PC-9 (cell line): ENCODE measurements at regions not wholly inside any gene's neighbourhood (a gene's known extent, or its start where the extent isn't known, plus 50 kb on each side); places are given as distances from the start of the nearest gene placed in this dataset.

Source experiments
- BruUV-seq: library from RNA; stranded (reverse); fragments of 400-500 nt; replicated peaks from 2 replicates; lab custom pipeline; 2021; lab: Mats Ljungman, UMichigan
- CTCF ChIA-PET: fragments of 300-600 bp; sonication (Branson Sonifier 250); formaldehyde crosslinking; loops from one replicate; lab custom pipeline; 2022; ENCODE audit warnings: antibody characterized with exemption; lab: Charles Lee
- POLR2A ChIA-PET: fragments of 300-600 bp; sonication (Branson Sonifier 250); formaldehyde crosslinking; loops from one replicate; lab custom pipeline; 2022; ENCODE audit warnings: antibody characterized with exemption; ENCODE audit not compliant: unreplicated experiment; lab: Charles Lee
- DNase-seq, 2 experiments: peaks; one replicate each; pipeline versions ENCODE4 v3.0.0 to v3.0.0-alpha.2; 2015 to 2022; ENCODE audit warnings: mixed read lengths in 1 of 2
- H2AFZ ChIP-seq: fragments of 200-600 bp; sonication (generic); 2 replicates; pipeline ENCODE4 v1.8.1; 2017; ENCODE audit warnings: antibody characterized with exemption
- H3F3A ChIP-seq: fragments of 200-600 bp; sonication (generic); 2 replicates; pipeline ENCODE4 v1.8.1; 2017; ENCODE audit warnings: antibody characterized with exemption, mild to moderate bottlenecking, low read depth; ENCODE audit not compliant: insufficient read depth
- H3K27ac ChIP-seq: fragments of 200-600 bp; sonication (generic); 2 replicates; pipeline ENCODE4 v1.6.1; 2016; ENCODE audit warnings: mixed run types
- H3K27me3 ChIP-seq: fragments of 200-600 bp; sonication (generic); 2 replicates; pipeline ENCODE4 v1.6.1; 2016; ENCODE audit warnings: low read depth, mixed run types; ENCODE audit not compliant: insufficient read depth
- H3K36me3 ChIP-seq: fragments of 200-600 bp; sonication (generic); 2 replicates; pipeline ENCODE4 v1.6.1; 2016; ENCODE audit warnings: low read depth, mixed run types
- H3K4me1 ChIP-seq: fragments of 200-600 bp; sonication (generic); replicated peaks from 2 replicates; pipeline ENCODE4 v1.6.1; 2016; ENCODE audit warnings: mixed run types; ENCODE audit not compliant: insufficient read depth
- H3K4me2 ChIP-seq: fragments of 200-600 bp; sonication (generic); 2 replicates; pipeline ENCODE4 v1.6.1; 2017; ENCODE audit warnings: mixed run types
- H3K4me3 ChIP-seq: fragments of 200-600 bp; sonication (generic); 2 replicates; pipeline ENCODE4 v1.6.1; 2016; ENCODE audit warnings: mixed run types
- H3K79me2 ChIP-seq: fragments of 200-600 bp; sonication (generic); 2 replicates; pipeline ENCODE4 v1.6.1; 2017; ENCODE audit warnings: low read depth, mixed run types
- H3K9me2 ChIP-seq: fragments of 200-600 bp; sonication (generic); 2 replicates; pipeline ENCODE4 v1.8.1; 2017; ENCODE audit warnings: mild to moderate bottlenecking; ENCODE audit not compliant: insufficient read depth
- H3K9me3 ChIP-seq: fragments of 200-600 bp; sonication (generic); 2 replicates; pipeline ENCODE4 v1.8.1; 2016; ENCODE audit warnings: low read depth; ENCODE audit not compliant: insufficient read depth
- H4K20me1 ChIP-seq: fragments of 200-600 bp; sonication (generic); 2 replicates; pipeline ENCODE4 v1.8.1; 2017; ENCODE audit not compliant: insufficient read depth
- CTCF ChIP-seq: fragments of 200-600 bp; sonication (generic); conservative IDR thresholded peaks from 2 replicates; pipeline ENCODE4 v1.6.1; 2017; ENCODE audit warnings: mixed run types, antibody characterized with exemption, mild to moderate bottlenecking, moderate library complexity
- EZH2 ChIP-seq: fragments of 200-600 bp; sonication (generic); IDR thresholded peaks from 2 replicates; pipeline ENCODE4 v1.8.0; 2017; ENCODE audit warnings: antibody characterized with exemption, low read depth
- intact Hi-C: fragments of 100-400 bp; cut with micrococcal nuclease; formaldehyde crosslinking; loops from one replicate; pipeline ENCODE4 v1.10.0; 2022; ENCODE audit not compliant: unreplicated experiment

GRCh38 chr4:124435274-124435950, 277.1 kb downstream of the ANKRD50 start:
- ChIA-PET CTCF (no interaction called here), POLR2A (no interaction called here)
- intact Hi-C loops, result loop anchor here (5.0 kb wide), 1 partner anchor 197 kb away; no protein-coding TSS in a partner anchor
- Histone ChIP-seq H3K79me2 (no peaks in the 10 kb centered on the region), H3K4me1 (no peaks in the 10 kb centered on the region; the same call in 1 of the 2 replicates), H3K27ac (no peak overlapping the region), H2AFZ (no peak overlapping the region), H3K27me3 (no peaks in the 10 kb centered on the region), H3F3A (0 out of 2 replicates have a peak, but pooled peaks cover 3% of the 10 kb centered on the region), H3K36me3 (no peaks in the 10 kb centered on the region), H3K9me2 (no peaks in the 10 kb centered on the region), H3K4me3 (no peak overlapping the region), H4K20me1 (no peaks in the 10 kb centered on the region), H3K9me3 (no peaks in the 10 kb centered on the region; the same call in 1 of the 2 replicates), H3K4me2 (no peak overlapping the region)
- DNase-seq, result no peak
- TF ChIP-seq EZH2 (no peak), CTCF (no peak)
- BruUV-seq, result no TSS peak

GRCh38 chr4:124437853-124438495, 274.6 kb downstream of the ANKRD50 start:
- Histone ChIP-seq H3K79me2 (no peaks in the 10 kb centered on the region), H4K20me1 (no peaks in the 10 kb centered on the region), H3K36me3 (no peaks in the 10 kb centered on the region), H3K27me3 (no peaks in the 10 kb centered on the region), H2AFZ (no peak overlapping the region), H3K4me2 (no peak overlapping the region), H3K4me1 (no peaks in the 10 kb centered on the region; the same call in 1 of the 2 replicates), H3K27ac (no peak overlapping the region), H3F3A (no peaks in the 10 kb centered on the region), H3K9me2 (no peaks in the 10 kb centered on the region), H3K4me3 (no peak overlapping the region), H3K9me3 (no peaks in the 10 kb centered on the region; the same call in 1 of the 2 replicates)
- TF ChIP-seq EZH2 (no peak), CTCF (no peak)
- no TSS peak for BruUV-seq
- DNase-seq, result peak; percentile 9 to 50
- intact Hi-C loops, result loop anchor here (5.0 kb wide), 1 partner anchor 194 kb away; no protein-coding TSS in a partner anchor
- POLR2A ChIA-PET, result interaction anchor here (0.6 kb wide), 1 partner anchor 953 kb away, joined by 5 read pairs; no protein-coding TSS in a partner anchor
- CTCF ChIA-PET, result no interaction called here

GRCh38 chr4:124445071-124445470, 267.5 kb downstream of the ANKRD50 start:
- H2AFZ ChIP-seq, result no peak overlapping the region
- no peaks in the 10 kb centered on the region for H3F3A ChIP-seq
- H3K4me2 ChIP-seq, result no peak overlapping the region
- H4K20me1 ChIP-seq, result no peaks in the 10 kb centered on the region
- H3K9me2 ChIP-seq, result no peaks in the 10 kb centered on the region
- no peak for TF ChIP-seq CTCF
- no peaks in the 10 kb centered on the region for H3K4me1 ChIP-seq
- BruUV-seq, result no TSS peak
- no peak overlapping the region for H3K4me3 ChIP-seq
- no peaks in the 10 kb centered on the region for H3K79me2 ChIP-seq
- DNase-seq, result no peak
- intact Hi-C loops, result no loop called here
- no peaks in the 10 kb centered on the region for H3K9me3 ChIP-seq
- ChIA-PET POLR2A (no interaction called here), CTCF (no interaction called here)
- H3K27ac ChIP-seq, result no peak overlapping the region
- no peaks in the 10 kb centered on the region for H3K36me3 ChIP-seq
- H3K27me3 ChIP-seq, result no peaks in the 10 kb centered on the region
